ENCODE measurements at regions not wholly inside any gene's neighbourhood (a gene's known extent, or its start where the extent isn't known, plus 50 kb on each side); places are given as distances from the start of the nearest gene placed in this dataset.

- no peak for TF ChIP-seq MXI1 (conservative IDR thresholded peaks at IDR 0.05; ENCODE audit: poor library complexity, severe bottlenecking)
- TF ChIP-seq CTCF (IDR thresholded peaks at IDR 0.05; ENCODE audit: poor library complexity, severe bottlenecking), result no peak
Measured at GRCh38 chr13:78430811-78431210, 172.5 kb downstream of the POU4F1 start.

All from neural cell (in vitro differentiated cells).